Upper lobe of left lung (tissue), 4 donors: ENCODE measurements at regions not wholly inside any gene's neighbourhood (a gene's known extent, or its start where the extent isn't known, plus 50 kb on each side); places are given as distances from the start of the nearest gene placed in this dataset.

ENCODE experiments used
- EP300 ChIP-seq, 4 donors: sonication (generic); formaldehyde crosslinking; IDR thresholded peaks; one replicate each; pipeline ENCODE4 v1.5.1; 2017; ENCODE audit warnings: antibody characterized with exemption in 4 of 4, control low read depth in 2 of 4
- POLR2A ChIP-seq, 4 donors: fragments of 450-650 bp; IDR thresholded peaks; one replicate each; pipeline ENCODE4 v1.5.1; 2016 to 2017; ENCODE audit warnings: antibody characterized with exemption in 4 of 4, mild to moderate bottlenecking in 2 of 4
- POLR2AphosphoS5 ChIP-seq, 2 donors: sonication (generic); formaldehyde crosslinking; IDR thresholded peaks; one replicate each; pipeline ENCODE4 v1.5.1; 2017; ENCODE audit warnings: antibody characterized with exemption in 2 of 2
- TF ChIP-seq, protein P1 (sequence below), 6 experiments: fragments of 450-650 bp in 4 of 6; fragments of 200-600 bp in 2 of 6; sonication (generic) in 2 of 6; IDR thresholded peaks; one replicate each; pipeline ENCODE4 v1.5.1; 2016 to 2019; ENCODE audit warnings: antibody characterized with exemption in 6 of 6

GRCh38 chr3:34283751-34284150, 485.3 kb downstream of the PDCD6IP start:
- TF ChIP-seq POLR2AphosphoS5 (IDR thresholded peaks at IDR 0.05) (no peak), EP300 (IDR thresholded peaks at IDR 0.05) (no peak), POLR2A (IDR thresholded peaks at IDR 0.05) (no peak)
- TF ChIP-seq, protein P1, sequence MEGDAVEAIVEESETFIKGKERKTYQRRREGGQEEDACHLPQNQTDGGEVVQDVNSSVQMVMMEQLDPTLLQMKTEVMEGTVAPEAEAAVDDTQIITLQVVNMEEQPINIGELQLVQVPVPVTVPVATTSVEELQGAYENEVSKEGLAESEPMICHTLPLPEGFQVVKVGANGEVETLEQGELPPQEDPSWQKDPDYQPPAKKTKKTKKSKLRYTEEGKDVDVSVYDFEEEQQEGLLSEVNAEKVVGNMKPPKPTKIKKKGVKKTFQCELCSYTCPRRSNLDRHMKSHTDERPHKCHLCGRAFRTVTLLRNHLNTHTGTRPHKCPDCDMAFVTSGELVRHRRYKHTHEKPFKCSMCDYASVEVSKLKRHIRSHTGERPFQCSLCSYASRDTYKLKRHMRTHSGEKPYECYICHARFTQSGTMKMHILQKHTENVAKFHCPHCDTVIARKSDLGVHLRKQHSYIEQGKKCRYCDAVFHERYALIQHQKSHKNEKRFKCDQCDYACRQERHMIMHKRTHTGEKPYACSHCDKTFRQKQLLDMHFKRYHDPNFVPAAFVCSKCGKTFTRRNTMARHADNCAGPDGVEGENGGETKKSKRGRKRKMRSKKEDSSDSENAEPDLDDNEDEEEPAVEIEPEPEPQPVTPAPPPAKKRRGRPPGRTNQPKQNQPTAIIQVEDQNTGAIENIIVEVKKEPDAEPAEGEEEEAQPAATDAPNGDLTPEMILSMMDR (IDR thresholded peaks at IDR 0.05) = no peak
